Testis (tissue), 2 donors: ENCODE measurements at regions not wholly inside any gene's neighbourhood (a gene's known extent, or its start where the extent isn't known, plus 50 kb on each side); places are given as distances from the start of the nearest gene placed in this dataset.

ENCODE experiments used
- POLR2A ChIP-seq: fragments of 450-650 bp; IDR thresholded peaks from one replicate; pipeline ENCODE4 v1.6.1; 2017; ENCODE audit warnings: antibody characterized with exemption, mild to moderate bottlenecking, moderate library complexity
- TF ChIP-seq, protein P1 (sequence below), 3 experiments: fragments of 450-650 bp in 2 of 3; fragments of 200-600 bp in 1 of 3; sonication (generic) in 1 of 3; IDR thresholded peaks; one replicate each; pipeline ENCODE4 v1.5.1; 2016 to 2019; ENCODE audit warnings: antibody characterized with exemption in 3 of 3, mild to moderate bottlenecking in 2 of 3, moderate library complexity in 1 of 3

DNA sequence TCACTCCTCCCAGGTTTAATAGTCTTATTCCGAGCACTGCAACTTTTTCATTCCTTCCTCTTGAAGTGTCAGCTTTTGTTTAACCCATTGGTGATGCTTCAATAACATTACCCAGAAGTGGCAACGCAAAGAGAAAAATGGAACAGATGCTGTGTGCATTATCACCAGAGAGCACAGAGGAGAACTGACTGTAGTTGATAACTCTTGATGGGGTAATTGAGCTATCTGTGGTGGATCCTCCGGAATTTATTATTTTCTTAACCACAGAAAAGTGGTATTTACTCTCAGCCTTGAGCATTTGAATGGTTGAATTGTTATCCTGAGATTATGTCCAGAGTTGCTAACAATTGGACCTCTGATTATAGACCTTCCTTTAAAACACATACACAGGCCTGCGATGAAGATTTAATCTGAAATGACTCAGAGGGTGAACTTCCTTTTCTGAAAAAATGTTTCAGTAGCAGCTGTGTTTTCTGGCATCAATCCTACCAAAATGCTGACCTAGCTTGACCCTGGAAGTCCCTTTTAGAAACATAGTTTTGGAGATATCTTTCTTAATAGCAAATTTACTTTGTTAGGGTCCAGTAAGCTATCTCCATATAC lies 1584.4 kb upstream of the LRRTM3 start:
- TF ChIP-seq, protein P1, sequence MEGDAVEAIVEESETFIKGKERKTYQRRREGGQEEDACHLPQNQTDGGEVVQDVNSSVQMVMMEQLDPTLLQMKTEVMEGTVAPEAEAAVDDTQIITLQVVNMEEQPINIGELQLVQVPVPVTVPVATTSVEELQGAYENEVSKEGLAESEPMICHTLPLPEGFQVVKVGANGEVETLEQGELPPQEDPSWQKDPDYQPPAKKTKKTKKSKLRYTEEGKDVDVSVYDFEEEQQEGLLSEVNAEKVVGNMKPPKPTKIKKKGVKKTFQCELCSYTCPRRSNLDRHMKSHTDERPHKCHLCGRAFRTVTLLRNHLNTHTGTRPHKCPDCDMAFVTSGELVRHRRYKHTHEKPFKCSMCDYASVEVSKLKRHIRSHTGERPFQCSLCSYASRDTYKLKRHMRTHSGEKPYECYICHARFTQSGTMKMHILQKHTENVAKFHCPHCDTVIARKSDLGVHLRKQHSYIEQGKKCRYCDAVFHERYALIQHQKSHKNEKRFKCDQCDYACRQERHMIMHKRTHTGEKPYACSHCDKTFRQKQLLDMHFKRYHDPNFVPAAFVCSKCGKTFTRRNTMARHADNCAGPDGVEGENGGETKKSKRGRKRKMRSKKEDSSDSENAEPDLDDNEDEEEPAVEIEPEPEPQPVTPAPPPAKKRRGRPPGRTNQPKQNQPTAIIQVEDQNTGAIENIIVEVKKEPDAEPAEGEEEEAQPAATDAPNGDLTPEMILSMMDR (IDR thresholded peaks at IDR 0.05): no peak
- TF ChIP-seq POLR2A: no peak
